ENCODE measurements at regions not wholly inside any gene's neighbourhood (a gene's known extent, or its start where the extent isn't known, plus 50 kb on each side); places are given as distances from the start of the nearest gene placed in this dataset.

- Histone ChIP-seq H3K9ac (ENCODE audit: extremely low read depth, low read length, poor library complexity, severe bottlenecking) (no peak overlapping the region), H3K36me3 (ENCODE audit: control insufficient read depth, insufficient read depth, low read length) (no peaks in the 10 kb centered on the region), H3K4me1 (ENCODE audit: control insufficient read depth, insufficient read depth, low read length) (no peaks in the 10 kb centered on the region), H3K27ac (ENCODE audit: low read depth, low read length) (no peak overlapping the region), H3K27me3 (ENCODE audit: control insufficient read depth, insufficient read depth, low read length, poor library complexity, severe bottlenecking) (no peaks in the 10 kb centered on the region), H3K4me3 (ENCODE audit: low read length) (no peak overlapping the region), H3K9me3 (ENCODE audit: control insufficient read depth, low read length) (no peaks in the 10 kb centered on the region)
- WGBS, 2 experiments (ENCODE audit: insufficient coverage in 1 of 2, insufficient read length in 1 of 2), result 96% methylated on average over 3 of the region's 3 CpGs; no CpG with 5 or more reads in 1 of the 2 experiments
- peaks cover 5% of the 10 kb centered on the region for H3K9me3 Mint-ChIP-seq
- no peak overlapping the region for H3K27ac Mint-ChIP-seq
- no peaks in the 10 kb centered on the region for H3K36me3 Mint-ChIP-seq (ENCODE audit: low read depth)
- H3K4me3 Mint-ChIP-seq, result no peak overlapping the region
- no peak for DNase-seq
- TF ChIP-seq CTCF (conservative IDR thresholded peaks at IDR 0.05), result no peak
- no peaks in the 10 kb centered on the region for H3K27me3 Mint-ChIP-seq (ENCODE audit: insufficient read depth)
- no peaks in the 10 kb centered on the region for H3K4me1 Mint-ChIP-seq
Measured at GRCh38 chr4:156559346-156559745, 412.3 kb downstream of the PDGFC start.

GRCh38 chr4:156558373-156559025, 413.1 kb downstream of the PDGFC start:
- no peak for TF ChIP-seq CTCF (conservative IDR thresholded peaks at IDR 0.05)
- 89 to 94% methylated on average over 5 to 7 of the region's 7 CpGs for WGBS, 2 experiments (ENCODE audit: insufficient coverage in 1 of 2, insufficient read length in 1 of 2)

GRCh38 chr4:156557920-156558319, 413.7 kb downstream of the PDGFC start:
- no peak for TF ChIP-seq CTCF (conservative IDR thresholded peaks at IDR 0.05)
- H3K9me3 Mint-ChIP-seq, result peaks cover 5% of the 10 kb centered on the region
- no peaks in the 10 kb centered on the region for H3K27me3 Mint-ChIP-seq (ENCODE audit: insufficient read depth)
- Histone ChIP-seq H3K36me3 (ENCODE audit: control insufficient read depth, insufficient read depth, low read length) (no peaks in the 10 kb centered on the region), H3K9ac (ENCODE audit: extremely low read depth, low read length, poor library complexity, severe bottlenecking) (no peak overlapping the region), H3K9me3 (ENCODE audit: control insufficient read depth, low read length) (no peaks in the 10 kb centered on the region), H3K4me1 (ENCODE audit: control insufficient read depth, insufficient read depth, low read length) (no peaks in the 10 kb centered on the region), H3K4me3 (ENCODE audit: low read length) (no peak overlapping the region), H3K27ac (ENCODE audit: low read depth, low read length) (no peak overlapping the region), H3K27me3 (ENCODE audit: control insufficient read depth, insufficient read depth, low read length, poor library complexity, severe bottlenecking) (no peaks in the 10 kb centered on the region)
- no peaks in the 10 kb centered on the region for H3K36me3 Mint-ChIP-seq (ENCODE audit: low read depth)
- H3K27ac Mint-ChIP-seq, result no peak overlapping the region
- H3K4me3 Mint-ChIP-seq, result no peak overlapping the region
- H3K4me1 Mint-ChIP-seq, result no peaks in the 10 kb centered on the region
- WGBS, 2 experiments (ENCODE audit: insufficient coverage in 1 of 2, insufficient read length in 1 of 2), result 97 to 100% methylated on average over 3 of the region's 3 CpGs
- DNase-seq, result no peak

More at GRCh38 chr4:156558373-156559025, 413.1 kb downstream of the PDGFC start:
- Histone ChIP-seq H3K27ac (ENCODE audit: low read depth, low read length) (no peak overlapping the region), H3K36me3 (ENCODE audit: control insufficient read depth, insufficient read depth, low read length) (no peaks in the 10 kb centered on the region), H3K4me1 (ENCODE audit: control insufficient read depth, insufficient read depth, low read length) (no peaks in the 10 kb centered on the region), H3K9me3 (ENCODE audit: control insufficient read depth, low read length) (no peaks in the 10 kb centered on the region), H3K27me3 (ENCODE audit: control insufficient read depth, insufficient read depth, low read length, poor library complexity, severe bottlenecking) (no peaks in the 10 kb centered on the region), H3K9ac (ENCODE audit: extremely low read depth, low read length, poor library complexity, severe bottlenecking) (no peak overlapping the region), H3K4me3 (ENCODE audit: low read length) (no peak overlapping the region)
- no peaks in the 10 kb centered on the region for H3K27me3 Mint-ChIP-seq (ENCODE audit: insufficient read depth)
- H3K4me3 Mint-ChIP-seq, result no peak overlapping the region
- H3K4me1 Mint-ChIP-seq, result no peaks in the 10 kb centered on the region
- H3K9me3 Mint-ChIP-seq, result peaks cover 5% of the 10 kb centered on the region
- H3K27ac Mint-ChIP-seq, result no peak overlapping the region
- no peaks in the 10 kb centered on the region for H3K36me3 Mint-ChIP-seq (ENCODE audit: low read depth)
- DNase-seq, result peak; percentile 39
